ENCODE measurements at regions not wholly inside any gene's neighbourhood (a gene's known extent, or its start where the extent isn't known, plus 50 kb on each side); places are given as distances from the start of the nearest gene placed in this dataset.

DNA sequence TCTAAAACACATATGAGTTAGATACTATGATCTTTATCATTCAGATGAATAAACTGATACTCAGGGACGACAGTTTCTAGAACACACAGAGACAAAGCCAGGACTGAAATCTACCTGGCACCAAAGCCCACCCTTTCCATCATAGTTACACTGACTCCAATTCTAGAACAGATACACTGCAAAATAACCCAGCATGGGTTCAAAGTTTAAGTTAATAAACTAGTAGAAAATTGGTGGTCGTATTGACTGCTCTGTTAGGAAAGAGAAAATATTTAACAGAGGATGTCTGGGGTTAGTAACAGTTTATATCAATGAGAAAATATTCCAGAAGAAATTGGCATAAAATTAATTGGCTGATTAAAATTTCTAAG lies 60.8 kb upstream of the BCL9 start:
- TF ChIP-seq, protein P1, sequence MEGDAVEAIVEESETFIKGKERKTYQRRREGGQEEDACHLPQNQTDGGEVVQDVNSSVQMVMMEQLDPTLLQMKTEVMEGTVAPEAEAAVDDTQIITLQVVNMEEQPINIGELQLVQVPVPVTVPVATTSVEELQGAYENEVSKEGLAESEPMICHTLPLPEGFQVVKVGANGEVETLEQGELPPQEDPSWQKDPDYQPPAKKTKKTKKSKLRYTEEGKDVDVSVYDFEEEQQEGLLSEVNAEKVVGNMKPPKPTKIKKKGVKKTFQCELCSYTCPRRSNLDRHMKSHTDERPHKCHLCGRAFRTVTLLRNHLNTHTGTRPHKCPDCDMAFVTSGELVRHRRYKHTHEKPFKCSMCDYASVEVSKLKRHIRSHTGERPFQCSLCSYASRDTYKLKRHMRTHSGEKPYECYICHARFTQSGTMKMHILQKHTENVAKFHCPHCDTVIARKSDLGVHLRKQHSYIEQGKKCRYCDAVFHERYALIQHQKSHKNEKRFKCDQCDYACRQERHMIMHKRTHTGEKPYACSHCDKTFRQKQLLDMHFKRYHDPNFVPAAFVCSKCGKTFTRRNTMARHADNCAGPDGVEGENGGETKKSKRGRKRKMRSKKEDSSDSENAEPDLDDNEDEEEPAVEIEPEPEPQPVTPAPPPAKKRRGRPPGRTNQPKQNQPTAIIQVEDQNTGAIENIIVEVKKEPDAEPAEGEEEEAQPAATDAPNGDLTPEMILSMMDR (IDR thresholded peaks at IDR 0.05; ENCODE audit: extremely low read depth, missing control alignments): no peak
- DNase-seq (ENCODE audit: low spot score): no peak

DNA sequence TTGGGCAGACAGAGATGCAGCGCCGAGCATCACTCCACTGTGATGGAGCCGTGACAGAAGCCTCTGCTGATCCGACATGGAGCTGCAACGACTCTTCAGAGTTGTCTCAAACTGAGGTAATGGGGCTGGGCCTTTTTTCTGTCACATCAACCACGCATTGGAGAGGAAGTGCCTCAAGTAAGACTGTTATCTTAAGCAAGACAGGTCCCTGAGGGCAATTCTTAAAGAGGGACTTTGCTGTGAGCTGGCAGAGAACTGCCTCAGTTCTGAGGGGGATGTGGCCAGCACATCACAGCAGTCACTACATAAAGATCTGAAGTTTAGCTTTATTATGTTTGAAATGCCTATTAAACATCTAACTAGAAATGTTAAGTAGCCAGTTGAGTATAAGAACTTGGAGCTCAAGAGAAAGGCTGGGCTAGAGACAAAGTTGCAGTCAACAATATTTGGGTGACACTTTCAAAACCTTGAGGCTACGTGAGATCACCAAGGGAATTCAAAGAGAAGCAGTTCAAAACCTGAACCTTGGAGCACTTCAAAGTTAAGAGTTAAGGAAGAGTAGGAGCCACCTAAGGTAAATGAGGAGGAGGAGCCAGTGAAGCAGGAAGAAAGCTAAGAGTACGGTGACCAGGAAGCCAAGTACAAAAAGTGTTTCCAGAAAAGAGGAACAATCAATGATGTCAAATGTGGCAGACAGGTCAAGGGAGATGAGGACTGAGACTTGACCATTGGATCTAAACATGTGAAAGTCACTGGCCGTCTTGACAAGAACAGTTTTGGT lies 54.2 kb upstream of the BCL9 start:
- DNase-seq (ENCODE audit: low spot score): no peak
- TF ChIP-seq, protein P1 (IDR thresholded peaks at IDR 0.05; ENCODE audit: extremely low read depth, missing control alignments): no peak

- TF ChIP-seq, protein P1 (IDR thresholded peaks at IDR 0.05; ENCODE audit: extremely low read depth, missing control alignments): no peak
- no peak for DNase-seq (ENCODE audit: low spot score)
Measured at GRCh38 chr1:147491098-147491497, 50.2 kb upstream of the BCL9 start.

Data from GM20000 (cell line).